SIG-M5 (cell line): ENCODE measurements at regions not wholly inside any gene's neighbourhood (a gene's known extent, or its start where the extent isn't known, plus 50 kb on each side); places are given as distances from the start of the nearest gene placed in this dataset.

Source experiments
- DNase-seq: peaks from one replicate; lab custom pipeline; 2025; lab: John Stamatoyannopoulos, UW

DNA sequence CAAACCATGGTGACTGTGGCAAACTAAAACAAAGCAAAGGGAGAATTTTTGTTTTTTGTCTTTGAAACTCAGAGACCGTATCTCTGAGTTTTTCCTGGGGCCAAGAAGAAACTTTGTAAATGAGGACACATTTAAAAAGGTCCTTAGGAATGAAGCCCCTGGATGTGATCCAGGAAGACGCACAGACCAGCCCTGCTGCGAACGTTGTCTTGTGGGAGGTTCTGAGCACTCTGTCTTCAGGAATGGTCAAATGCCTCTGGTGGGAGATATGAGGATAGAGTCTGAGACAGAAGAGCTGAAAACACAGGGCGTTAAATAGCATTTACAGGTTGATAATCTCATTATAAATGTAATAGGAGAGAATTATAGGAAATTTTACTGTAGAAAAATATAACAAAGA is 893.5 kb upstream of the KLHL29 start:
- DNase-seq: no peak

DNA sequence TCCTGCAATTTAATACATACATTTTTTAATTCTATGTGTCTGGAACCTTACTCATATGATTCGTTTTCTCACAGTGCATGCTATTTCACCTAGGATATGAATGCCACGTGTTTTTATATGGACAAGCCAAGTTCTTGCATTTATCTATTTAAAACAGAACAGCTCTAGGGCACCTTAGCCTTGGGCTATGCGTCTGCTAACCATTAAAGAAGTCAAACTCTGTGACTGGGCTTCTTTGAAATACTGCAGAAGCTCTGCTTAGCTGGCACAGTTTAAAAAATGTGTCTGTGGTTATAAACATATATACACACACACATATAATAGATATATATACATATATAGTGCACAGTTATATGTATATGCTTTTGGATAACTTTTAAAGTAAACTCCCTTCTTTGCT is 890.8 kb upstream of the KLHL29 start:
- no peak for DNase-seq

DNA sequence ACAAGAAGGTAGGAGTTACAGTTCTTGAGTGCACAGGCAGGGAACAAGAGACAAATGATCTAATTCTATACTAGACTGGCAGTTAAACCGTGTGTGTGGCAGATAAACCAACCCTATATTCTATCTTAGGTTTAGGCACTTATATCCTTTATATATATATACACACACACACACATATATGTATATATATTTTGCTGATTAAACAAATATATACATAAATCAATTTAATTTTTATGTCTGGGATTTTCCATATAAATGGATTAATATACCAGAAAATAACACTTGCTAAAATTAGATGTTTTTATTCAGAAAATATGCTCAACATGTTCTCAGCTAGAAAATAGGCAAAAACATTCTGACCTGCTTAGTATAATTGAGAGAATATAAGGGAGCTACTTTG is 887.9 kb upstream of the KLHL29 start:
- DNase-seq: no peak

DNA sequence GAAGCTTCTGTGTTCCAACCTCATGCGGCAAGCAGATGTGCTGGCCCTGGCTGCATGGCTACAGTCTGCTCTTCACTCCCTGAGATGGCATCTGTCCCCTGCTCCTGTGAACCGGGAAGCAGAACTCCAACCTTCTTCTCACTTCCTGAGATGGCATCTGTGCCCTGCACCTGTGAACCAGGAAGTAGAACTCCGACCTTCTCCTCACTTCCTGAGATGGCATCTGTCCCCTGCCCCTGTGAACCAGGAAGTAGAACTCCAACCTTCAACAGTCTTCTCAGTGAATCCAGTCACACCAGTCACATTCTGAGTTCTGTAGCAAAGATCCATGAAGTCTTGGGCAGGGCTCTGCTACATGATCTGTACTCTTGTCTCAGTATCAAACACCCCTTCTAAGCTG is 887.2 kb upstream of the KLHL29 start:
- DNase-seq: no peak

DNA sequence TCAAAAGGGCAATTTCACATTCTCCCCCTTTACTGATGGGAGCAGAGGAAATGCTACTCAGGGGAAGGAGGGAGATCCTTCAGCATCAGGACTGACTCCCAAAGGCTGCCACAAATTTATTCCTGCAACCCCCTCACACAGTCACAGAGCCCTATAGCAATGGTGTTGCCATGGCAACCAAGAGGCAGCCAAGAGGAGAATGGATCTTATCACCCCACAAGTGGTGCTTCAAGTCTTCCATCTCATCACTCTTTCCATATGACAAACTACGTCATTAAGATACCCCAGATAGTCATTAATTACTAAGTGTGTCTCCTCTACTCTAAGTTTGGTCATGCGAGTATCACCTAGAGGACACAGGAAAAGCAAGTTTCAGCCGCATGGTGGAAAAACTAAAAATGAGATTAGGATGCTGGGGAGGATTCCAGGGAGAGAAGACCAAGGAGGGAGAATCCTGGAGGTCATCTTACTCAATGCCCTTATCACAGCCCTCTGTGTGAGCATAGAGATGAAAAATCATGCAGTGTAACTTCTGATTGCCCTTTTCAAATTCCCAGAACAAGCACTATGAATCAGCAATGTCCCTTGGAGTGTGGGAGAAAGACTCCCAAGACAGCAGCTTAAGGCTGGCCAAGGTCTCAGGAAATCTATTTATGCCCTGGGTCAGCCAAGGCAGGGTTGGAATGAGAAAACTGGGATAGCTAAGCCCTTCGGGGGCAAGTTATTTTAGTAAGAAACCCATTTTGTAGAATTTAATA is 885.7 kb upstream of the KLHL29 start:
- no peak for DNase-seq

DNA sequence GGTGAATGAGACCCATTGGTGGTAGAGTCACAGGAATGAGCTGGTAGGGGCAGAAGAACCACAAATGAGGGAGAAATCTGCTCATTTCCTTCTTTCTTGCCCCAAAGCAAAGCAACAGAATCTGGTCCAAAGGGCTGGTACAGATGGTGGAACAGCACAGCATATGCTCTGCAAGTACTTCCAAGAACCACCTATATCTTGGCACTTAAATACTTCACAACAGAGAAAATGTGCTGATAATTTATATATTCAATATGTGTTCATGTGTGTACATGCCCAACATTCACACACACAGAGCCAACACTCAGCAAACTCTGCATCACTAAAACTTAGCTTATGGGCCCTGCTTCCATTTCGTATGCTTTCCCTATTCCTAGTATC is 884.4 kb upstream of the KLHL29 start:
- no peak for DNase-seq

DNA sequence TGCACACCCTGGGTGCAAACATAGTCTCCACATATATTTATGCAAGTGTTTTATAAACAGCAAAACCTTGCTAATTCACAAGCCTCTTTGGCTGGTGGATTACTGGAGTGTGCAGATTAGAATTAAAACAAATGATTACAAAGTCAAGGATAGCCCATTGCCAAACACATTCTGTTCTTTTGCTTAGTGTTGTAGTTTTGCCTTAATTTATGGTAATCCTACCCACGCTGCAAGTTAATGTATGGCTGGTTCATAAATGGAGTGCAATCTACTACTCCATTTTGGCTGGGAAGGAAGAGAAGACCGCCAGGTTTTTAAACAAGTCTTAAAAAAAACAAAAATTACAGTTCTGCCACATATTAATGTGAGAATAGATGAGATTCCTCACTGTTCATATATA is 883.1 kb upstream of the KLHL29 start:
- no peak for DNase-seq

DNA sequence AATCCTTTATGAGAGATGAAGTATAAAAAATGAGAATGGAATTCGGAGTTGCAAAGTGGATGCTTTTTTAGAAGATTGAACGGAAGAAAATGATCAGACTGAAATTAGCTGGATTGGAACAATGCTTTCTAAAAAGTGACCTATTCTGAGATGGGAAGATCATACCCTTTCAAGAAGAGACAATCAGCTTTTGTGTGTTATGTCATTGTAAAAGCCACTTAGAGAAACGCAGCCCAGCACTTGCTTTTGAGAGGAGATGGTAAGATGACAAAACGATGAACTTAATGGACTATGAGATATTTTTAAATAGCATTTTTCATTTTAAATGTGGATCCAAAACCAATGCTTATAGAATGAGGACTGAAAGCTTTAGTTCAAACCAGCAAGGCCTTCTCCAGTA is 871.4 kb upstream of the KLHL29 start:
- no peak for DNase-seq

DNA sequence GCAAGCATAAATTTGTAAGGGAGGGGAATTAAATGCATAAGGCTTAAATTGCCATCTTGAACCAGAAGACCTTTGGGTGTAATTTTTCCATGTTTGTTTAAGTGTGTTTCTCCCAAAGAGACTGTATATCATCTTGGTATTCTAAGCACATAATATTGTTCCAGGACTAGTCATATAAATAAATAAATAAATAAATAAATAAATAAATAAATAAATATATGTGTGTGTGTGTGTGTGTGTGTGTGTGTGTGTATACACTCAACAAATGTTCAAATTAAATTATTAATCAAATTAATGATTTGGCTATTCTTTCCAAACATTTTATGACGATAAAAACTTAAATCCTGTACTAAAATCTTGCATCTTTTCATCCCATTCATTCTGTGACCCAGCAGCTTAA is 867.8 kb upstream of the KLHL29 start:
- DNase-seq: no peak

DNA sequence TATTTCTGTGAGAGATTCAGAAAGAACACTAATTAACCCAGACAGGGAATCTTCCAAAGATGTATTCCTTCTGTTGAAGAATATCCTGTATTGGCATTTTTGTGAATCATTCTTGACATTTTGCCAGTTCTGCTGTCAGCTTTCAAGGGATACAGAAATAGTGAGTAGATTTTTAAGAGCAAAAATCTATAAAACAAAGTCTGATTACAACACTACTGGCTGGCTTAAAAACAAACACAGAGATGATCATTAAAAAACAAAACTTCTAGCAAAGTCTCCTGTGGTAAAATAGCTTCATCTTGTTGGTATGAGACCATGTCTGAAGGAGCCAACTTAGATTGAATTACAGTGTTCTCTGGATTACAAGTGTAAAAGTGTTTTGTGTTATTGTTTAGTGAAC is 866.3 kb upstream of the KLHL29 start:
- no peak for DNase-seq

DNA sequence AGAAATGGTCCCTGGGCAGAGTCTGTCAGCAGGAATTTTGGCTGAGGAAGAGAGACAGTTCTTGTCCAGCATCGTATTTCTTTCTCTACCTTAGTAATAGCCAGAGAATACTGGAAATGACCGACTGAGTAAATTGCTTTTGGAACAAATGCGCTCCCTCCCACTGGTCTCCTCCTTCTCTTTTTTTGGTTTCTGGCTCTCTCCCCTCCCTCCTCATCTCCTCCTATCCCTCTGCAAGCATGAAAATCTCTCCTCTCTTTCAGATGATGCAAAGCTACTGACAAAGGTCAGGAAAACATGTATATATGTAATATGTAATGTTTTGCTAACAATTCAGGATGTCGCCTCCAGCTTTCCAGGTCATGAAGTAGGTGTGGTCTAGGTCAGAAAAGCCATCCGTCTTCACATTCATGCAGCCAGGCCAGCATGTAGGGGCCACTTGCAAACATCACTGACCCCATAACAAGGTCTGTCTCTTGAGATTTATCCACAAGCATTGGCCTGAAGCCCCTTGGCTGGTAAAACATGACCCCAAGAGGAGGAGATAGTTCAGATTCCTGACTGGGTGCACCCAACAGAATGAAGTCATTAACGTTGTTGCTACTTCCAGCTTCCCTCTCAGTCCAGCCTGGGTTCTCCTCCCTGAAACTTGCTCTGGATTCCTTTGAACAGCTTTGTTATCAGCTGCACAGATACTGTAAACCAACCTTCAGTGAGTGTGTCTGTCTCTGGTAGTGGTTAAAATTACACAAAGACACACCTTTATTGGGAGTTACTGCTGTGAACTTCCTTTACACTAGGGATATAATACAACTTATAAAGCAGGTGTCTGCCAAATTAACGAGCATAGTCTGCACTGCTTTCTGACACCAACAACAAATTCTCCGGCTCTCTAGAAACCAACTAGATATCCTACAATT is 864.4 kb upstream of the KLHL29 start:
- DNase-seq: no peak

DNA sequence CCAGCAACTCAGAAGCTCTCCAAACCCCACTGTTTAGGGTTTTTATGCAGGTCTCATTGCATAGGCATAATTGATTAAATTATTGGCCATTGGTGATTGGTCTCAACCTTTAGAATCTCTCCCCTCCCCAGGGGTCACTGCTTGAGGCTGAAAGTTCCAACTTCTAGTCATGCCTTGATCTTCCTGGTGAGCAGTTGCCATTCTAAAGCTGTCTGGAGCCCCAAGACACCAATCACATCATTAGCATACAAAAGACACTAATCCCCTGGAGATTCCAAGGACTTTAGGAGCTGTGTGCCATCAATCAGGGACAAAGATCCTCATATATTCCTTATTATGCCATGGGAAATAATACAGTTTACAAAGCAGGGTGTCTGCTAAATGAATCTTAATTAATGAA is 863.4 kb upstream of the KLHL29 start:
- DNase-seq: no peak

DNA sequence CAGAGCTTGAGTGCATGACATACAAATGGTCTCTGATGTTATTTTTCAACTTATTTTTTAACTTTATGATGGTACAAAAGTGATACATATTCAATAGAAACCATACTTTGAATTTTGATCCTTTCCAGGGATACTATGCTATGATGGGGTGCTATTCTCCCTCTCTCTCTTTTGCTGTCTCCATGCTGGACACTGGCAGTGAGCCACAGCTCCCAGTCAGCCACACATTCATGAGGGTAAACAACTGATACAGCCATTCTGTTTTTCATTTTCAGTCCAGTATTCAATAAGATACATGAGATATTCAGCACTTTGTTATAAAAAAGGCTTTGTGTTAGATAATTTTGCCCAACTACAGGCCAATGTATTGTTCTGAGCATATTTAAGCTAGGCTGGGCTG is 859.3 kb upstream of the KLHL29 start:
- no peak for DNase-seq

DNA sequence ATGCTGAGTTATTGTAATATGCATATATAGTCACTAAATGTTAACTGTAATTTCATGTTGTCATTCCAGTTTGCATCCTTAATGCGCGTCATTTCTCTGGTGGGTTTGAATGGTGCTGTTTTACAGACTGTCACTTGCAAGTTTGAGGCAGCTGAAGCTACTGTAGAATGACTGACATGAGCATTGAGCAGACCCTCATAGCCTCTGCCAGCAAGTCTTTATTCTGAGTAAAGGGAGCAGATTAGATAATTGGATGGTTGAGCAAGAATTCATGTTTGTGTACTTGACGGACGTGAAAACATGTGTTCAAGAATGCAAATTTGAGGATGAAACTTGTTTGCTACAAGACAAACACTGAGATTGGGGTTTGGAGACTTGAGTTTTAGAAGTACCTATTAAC is 854.8 kb upstream of the KLHL29 start:
- no peak for DNase-seq

DNA sequence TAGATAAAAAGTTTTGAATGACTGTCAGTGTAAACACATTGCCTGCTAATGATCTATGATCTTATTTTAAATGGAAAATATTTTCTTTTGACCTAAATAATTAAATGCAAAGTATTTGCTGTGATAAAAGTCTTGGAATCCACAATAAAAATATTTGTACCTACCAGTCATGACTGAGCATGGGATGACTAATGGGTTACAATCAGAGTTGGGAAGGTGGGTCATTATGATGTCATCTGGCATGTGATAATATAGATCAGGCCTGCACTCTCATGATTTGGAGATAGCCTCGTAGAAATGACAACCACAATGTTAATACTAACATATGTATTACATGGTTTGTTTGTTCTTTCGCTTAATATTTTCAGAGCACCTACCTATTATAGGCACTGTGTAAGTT is 848.8 kb upstream of the KLHL29 start:
- DNase-seq: no peak

DNA sequence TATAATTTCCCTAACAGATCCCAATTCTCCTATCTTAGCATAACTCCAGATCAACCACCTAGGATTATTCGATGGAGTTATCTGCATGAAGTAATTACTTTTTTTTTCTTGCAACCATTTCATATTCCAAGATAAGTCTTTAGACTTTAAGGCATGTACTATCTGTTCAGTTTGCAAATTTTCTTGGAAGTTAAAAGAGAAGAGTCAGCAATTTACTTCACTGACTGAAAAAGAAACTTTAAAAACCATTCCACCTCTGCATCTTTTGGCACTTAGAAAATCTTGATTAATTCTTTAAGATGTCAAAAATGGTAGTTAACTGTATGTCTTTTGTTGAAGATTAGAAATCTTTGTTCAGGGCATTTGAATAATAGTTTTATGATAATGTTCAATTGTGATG is 830.5 kb upstream of the KLHL29 start:
- no peak for DNase-seq

DNA sequence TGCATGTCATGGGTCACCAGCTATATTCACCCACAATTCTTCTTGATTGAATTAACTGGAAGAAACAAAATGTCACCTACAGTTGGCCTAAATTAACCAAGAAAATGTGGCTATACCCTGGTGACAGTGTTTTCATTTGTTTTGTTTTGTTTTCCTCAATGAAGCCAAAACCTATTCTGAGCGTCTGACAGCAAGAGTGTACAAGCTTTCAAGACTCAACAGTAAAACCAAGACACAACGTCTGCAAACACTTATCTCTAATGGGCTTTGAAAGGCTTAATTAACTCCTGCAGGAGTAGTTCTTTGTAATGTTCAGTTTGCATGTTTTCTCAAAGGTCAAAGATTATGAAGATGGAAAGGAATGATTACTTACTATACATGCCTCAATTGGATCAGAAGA is 827.6 kb upstream of the KLHL29 start:
- DNase-seq: no peak

DNA sequence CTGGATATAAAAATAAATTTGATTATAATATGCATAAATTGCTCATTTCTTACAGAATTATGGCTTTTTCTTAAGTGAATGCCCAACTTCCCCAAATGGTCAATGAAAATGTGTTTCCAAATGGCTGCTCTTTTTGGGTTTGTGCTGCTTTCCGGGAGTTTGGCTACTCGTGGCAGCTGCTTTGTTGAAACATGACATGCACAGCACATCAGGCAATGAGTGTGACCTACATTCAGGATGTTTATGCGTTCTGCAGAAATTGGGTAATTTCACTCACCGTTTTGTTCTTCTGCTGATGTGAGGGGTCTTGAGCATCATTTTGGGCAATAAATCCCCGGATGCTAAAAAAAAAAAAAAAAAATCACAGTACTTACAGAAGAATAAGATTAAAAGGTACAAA is 825.0 kb upstream of the KLHL29 start:
- DNase-seq: no peak

DNA sequence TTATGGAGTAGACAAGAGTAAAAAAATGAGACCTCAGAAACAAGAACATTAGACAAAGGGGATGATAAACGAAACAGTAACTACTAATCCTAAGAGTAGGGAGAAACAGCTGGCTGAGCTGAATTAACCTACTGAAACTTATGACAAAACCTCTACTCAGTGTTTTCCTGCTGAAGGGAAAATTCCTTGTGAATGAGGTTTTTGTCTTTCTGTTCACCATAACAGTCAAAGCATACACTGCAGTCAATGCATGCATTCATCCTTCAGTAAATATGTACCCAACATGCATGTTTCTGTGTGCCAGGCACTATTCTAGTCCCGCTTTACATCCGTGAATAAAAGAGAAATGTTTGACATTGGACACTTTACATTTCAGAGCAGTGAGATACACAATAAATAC is 805.6 kb upstream of the KLHL29 start:
- no peak for DNase-seq

DNA sequence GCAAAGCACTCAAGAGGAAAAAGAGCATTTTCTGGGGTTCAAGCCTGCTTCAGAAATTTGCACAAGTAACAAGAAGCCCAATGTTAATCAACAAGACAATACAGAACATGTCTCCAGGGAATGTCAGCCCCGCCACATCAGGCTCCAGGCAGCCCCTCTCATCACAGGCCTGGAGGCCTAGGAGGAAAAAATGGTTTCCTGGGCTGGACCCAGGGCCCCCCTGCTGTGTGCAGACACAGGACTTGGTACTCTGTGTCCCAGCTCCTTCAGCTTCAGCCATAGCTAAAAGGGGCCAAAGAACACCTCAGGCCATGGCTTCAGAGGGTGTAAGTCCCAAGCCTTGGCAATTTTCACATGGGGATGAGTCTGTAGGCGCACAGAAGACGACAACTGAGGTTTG is 802.9 kb upstream of the KLHL29 start:
- DNase-seq: no peak

DNA sequence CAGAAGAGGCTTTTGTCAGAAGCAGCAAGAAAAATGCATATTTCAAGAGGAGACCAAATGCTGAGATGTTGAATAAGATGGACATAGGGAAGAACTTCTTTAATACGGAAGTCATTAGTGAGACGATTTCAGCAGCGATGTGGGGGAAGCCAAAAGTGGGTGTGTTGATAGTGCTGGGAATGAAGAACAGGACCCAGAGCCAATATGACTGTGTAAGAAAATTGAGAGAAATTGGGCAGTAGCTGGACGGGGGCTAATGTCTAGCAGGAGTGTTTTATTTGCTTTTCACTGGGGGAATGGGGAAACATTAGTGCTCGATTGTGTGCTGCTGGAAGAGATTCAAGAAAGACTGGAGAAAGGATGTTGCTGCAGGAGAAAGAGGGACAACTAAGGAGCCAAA is 788.7 kb upstream of the KLHL29 start:
- no peak for DNase-seq

DNA sequence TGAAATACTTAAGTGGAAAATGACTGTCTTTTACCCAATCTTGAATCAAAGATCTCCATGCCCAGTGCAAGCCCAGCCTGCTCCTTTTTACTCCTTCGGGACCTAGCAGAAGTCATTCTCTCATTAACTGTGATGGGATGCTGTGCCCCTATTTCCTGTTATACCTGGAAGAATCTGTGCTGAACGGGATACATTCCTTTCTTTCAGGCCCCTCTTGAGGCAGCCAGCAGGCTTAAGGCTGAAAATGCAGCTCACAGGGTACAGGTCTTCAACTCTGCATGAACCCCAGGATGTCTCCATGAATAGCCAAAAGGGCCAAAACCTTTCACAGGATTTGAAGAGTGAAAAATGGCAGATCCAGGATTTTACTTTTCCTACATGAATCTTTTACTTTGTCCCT is 784.8 kb upstream of the KLHL29 start:
- no peak for DNase-seq

DNA sequence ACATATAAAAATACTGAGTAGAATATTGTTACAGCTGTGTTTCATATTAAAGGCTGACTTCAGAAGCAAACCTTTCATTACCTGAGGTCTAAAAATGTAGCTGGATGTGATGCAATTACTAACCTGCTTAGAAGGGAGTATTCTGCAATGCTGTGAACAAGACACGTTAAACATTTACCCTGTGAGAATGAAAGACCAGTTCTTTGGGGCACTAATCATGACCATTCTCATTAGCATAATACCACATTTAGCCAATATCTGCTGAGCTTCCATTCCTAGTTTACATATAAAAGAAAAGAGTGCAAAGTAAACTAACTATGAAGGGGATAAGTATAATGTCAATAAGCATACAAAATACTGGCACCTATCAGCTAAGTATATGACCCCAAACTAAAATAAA is 784.0 kb upstream of the KLHL29 start:
- no peak for DNase-seq

DNA sequence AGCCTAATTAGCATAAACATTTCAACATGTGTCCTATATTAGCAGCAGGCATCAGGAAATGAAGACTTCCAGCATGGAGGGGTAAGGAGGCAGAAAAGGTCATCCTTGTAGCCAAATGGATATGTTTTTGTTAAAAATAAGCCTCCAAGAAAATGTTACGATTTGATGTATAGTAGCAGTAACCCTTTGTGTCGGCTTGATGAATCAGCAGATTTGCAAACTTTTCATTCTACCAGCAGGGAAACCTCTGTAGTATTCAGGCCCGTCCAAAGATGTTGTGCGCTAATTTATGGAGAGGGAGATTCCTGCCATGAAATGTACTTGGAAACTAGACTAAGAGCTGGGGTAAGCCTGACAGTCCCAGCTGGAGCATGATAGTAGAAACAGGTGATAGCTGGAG is 780.8 kb upstream of the KLHL29 start:
- no peak for DNase-seq
